HG03135 (cell line): ENCODE measurements at regions not wholly inside any gene's neighbourhood (a gene's known extent, or its start where the extent isn't known, plus 50 kb on each side); places are given as distances from the start of the nearest gene placed in this dataset.

ENCODE experiments used
- ATAC-seq: cut with Tn5 transposase; IDR thresholded peaks from one replicate; pipeline ENCODE4 v1.9.1; 2021; ENCODE audit warnings: mild to moderate bottlenecking, moderate library complexity; ENCODE audit not compliant: unreplicated experiment

- no peak for ATAC-seq
These were observed 477.8 kb upstream of the MKI67 start for GRCh38 chr10:128604025-128604424.

GRCh38 chr10:128605180-128605579 lies 479.0 kb upstream of the MKI67 start:
- ATAC-seq: no peak

- no peak for ATAC-seq
These were observed 479.8 kb upstream of the MKI67 start for GRCh38 chr10:128606055-128606454.

GRCh38 chr10:128608791-128609190 lies 482.6 kb upstream of the MKI67 start:
- no peak for ATAC-seq

- ATAC-seq: no peak
These were observed 483.2 kb upstream of the MKI67 start for GRCh38 chr10:128609460-128609859.

- no peak for ATAC-seq
These were observed 483.9 kb upstream of the MKI67 start for GRCh38 chr10:128610113-128610512.

- ATAC-seq: no peak
These were observed 486.0 kb upstream of the MKI67 start for GRCh38 chr10:128612195-128612594.

GRCh38 chr10:128612631-128613030 lies 486.4 kb upstream of the MKI67 start:
- ATAC-seq: no peak

GRCh38 chr10:128614016-128614605 lies 487.9 kb upstream of the MKI67 start:
- ATAC-seq: no peak

- ATAC-seq: no peak
These were observed 488.8 kb upstream of the MKI67 start for GRCh38 chr10:128614802-128615553.

GRCh38 chr10:128617532-128617931 lies 491.3 kb upstream of the MKI67 start:
- ATAC-seq: no peak

- ATAC-seq: no peak
These were observed 496.5 kb upstream of the MKI67 start for GRCh38 chr10:128622706-128623105.

- ATAC-seq: no peak
These were observed 497.6 kb upstream of the MKI67 start for GRCh38 chr10:128623776-128624175.

GRCh38 chr10:128624656-128625530 lies 498.7 kb upstream of the MKI67 start:
- no peak for ATAC-seq

GRCh38 chr10:128625926-128626325 lies 499.7 kb upstream of the MKI67 start:
- no peak for ATAC-seq

- ATAC-seq: no peak
These were observed 500.3 kb upstream of the MKI67 start for GRCh38 chr10:128626397-128627000.

GRCh38 chr10:128627811-128628210 lies 501.6 kb upstream of the MKI67 start:
- ATAC-seq: no peak

GRCh38 chr10:128628252-128628651 lies 502.0 kb upstream of the MKI67 start:
- no peak for ATAC-seq

GRCh38 chr10:128629111-128630096 lies 503.2 kb upstream of the MKI67 start:
- no peak for ATAC-seq

GRCh38 chr10:128630787-128631252 lies 504.6 kb upstream of the MKI67 start:
- no peak for ATAC-seq
